MM.1S (cell line): ENCODE measurements at regions not wholly inside any gene's neighbourhood (a gene's known extent, or its start where the extent isn't known, plus 50 kb on each side); places are given as distances from the start of the nearest gene placed in this dataset.

Experiments used
- DNase-seq: peaks from one replicate; pipeline ENCODE4 v3.0.0-alpha.2; 2015
- H2AFZ ChIP-seq: fragments of 300-600 bp; sonication (generic); 2 replicates; pipeline ENCODE4 v1.6.0; 2016; ENCODE audit warnings: antibody characterized with exemption, low read length
- H3F3A ChIP-seq: fragments of 300-600 bp; sonication (generic); 2 replicates; pipeline ENCODE4 v1.6.1; 2016; ENCODE audit warnings: mild to moderate bottlenecking, antibody characterized with exemption, low read length, moderate library complexity, mixed read lengths; ENCODE audit not compliant: insufficient read depth
- H3K27ac ChIP-seq: fragments of 300-600 bp; sonication (generic); 2 replicates; pipeline ENCODE4 v1.5.1; 2016; ENCODE audit warnings: mild to moderate bottlenecking, low read length
- H3K27me3 ChIP-seq: fragments of 300-600 bp; sonication (generic); replicated peaks from 2 replicates; pipeline ENCODE4 v1.6.0; 2016; ENCODE audit warnings: low read length; ENCODE audit not compliant: insufficient read depth
- H3K36me3 ChIP-seq: fragments of 300-600 bp; sonication (generic); replicated peaks from 2 replicates; pipeline ENCODE4 v1.6.1; 2016; ENCODE audit warnings: mild to moderate bottlenecking, low read length, mixed read lengths; ENCODE audit not compliant: insufficient read depth
- H3K4me1 ChIP-seq: fragments of 300-600 bp; sonication (generic); 2 replicates; pipeline ENCODE4 v1.6.1; 2016; ENCODE audit warnings: low read length, mixed read lengths
- H3K4me2 ChIP-seq: fragments of 300-600 bp; sonication (generic); 2 replicates; pipeline ENCODE4 v1.6.0; 2016; ENCODE audit warnings: low read depth, low read length
- H3K4me3 ChIP-seq: fragments of 300-600 bp; sonication (generic); 2 replicates; pipeline ENCODE4 v1.5.1; 2016; ENCODE audit warnings: low read length, mixed read lengths
- H3K79me2 ChIP-seq: fragments of 300-600 bp; sonication (generic); 2 replicates; pipeline ENCODE4 v1.6.1; 2016; ENCODE audit warnings: mixed run types, low read length, mixed read lengths
- H3K9ac ChIP-seq: fragments of 300-600 bp; sonication (generic); 2 replicates; pipeline ENCODE4 v1.6.1; 2016; ENCODE audit warnings: low read length, mixed read lengths
- H3K9me2 ChIP-seq: fragments of 300-600 bp; sonication (generic); replicated peaks from 2 replicates; pipeline ENCODE4 v1.6.1; 2016; ENCODE audit warnings: mild to moderate bottlenecking, low read length, mixed read lengths; ENCODE audit not compliant: insufficient read depth
- H3K9me3 ChIP-seq: fragments of 300-600 bp; sonication (generic); replicated peaks from 2 replicates; pipeline ENCODE4 v1.6.1; 2016; ENCODE audit warnings: mild to moderate bottlenecking, low read length, mixed read lengths; ENCODE audit not compliant: insufficient read depth
- H4K20me1 ChIP-seq: fragments of 300-600 bp; sonication (generic); 2 replicates; pipeline ENCODE4 v1.6.1; 2016; ENCODE audit warnings: mild to moderate bottlenecking, low read length, moderate library complexity, mixed read lengths; ENCODE audit not compliant: insufficient read depth
- EZH2 ChIP-seq: fragments of 300-600 bp; sonication (generic); optimal IDR thresholded peaks from 2 replicates; pipeline ENCODE3; 2017; ENCODE audit warnings: low read depth, mild to moderate bottlenecking, antibody characterized with exemption, low read length, mixed read lengths
- EZH2phosphoT487 ChIP-seq: fragments of 300-600 bp; sonication (generic); IDR thresholded peaks from 2 replicates; pipeline ENCODE4 v1.6.1; 2018; ENCODE audit warnings: antibody characterized with exemption, low read length
- TF ChIP-seq, protein P1 (sequence below): fragments of 300-600 bp; sonication (generic); IDR thresholded peaks from 2 replicates; pipeline ENCODE4 v1.5.1; 2016; ENCODE audit warnings: antibody characterized with exemption, low read length, mixed read lengths

DNA sequence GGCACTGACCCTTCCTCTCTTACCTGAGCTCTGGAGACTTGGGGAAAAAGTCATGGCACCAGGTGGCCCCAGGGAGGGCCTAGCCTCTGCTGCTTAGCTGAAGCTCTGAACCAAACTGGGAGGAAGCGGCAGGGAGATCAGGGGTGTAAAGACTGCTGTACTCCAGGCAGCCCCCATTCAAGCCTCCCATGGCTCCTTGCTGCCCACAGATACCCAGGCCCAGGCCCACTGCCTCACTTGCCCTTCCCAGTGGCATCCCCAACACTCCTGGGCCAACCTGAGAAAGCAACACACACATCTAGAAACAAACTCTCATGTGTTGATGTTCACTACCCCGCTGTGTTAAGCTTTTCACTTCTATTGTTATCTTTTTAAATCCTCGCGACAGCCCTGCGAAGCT lies 151.6 kb downstream of the C5orf15 start:
- no peaks in the 10 kb centered on the region for H4K20me1 ChIP-seq
- no peak overlapping the region for H2AFZ ChIP-seq
- no peak overlapping the region for H3K9ac ChIP-seq
- peak; percentile 2 for DNase-seq
- TF ChIP-seq, protein P1, sequence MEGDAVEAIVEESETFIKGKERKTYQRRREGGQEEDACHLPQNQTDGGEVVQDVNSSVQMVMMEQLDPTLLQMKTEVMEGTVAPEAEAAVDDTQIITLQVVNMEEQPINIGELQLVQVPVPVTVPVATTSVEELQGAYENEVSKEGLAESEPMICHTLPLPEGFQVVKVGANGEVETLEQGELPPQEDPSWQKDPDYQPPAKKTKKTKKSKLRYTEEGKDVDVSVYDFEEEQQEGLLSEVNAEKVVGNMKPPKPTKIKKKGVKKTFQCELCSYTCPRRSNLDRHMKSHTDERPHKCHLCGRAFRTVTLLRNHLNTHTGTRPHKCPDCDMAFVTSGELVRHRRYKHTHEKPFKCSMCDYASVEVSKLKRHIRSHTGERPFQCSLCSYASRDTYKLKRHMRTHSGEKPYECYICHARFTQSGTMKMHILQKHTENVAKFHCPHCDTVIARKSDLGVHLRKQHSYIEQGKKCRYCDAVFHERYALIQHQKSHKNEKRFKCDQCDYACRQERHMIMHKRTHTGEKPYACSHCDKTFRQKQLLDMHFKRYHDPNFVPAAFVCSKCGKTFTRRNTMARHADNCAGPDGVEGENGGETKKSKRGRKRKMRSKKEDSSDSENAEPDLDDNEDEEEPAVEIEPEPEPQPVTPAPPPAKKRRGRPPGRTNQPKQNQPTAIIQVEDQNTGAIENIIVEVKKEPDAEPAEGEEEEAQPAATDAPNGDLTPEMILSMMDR: no peak
- TF ChIP-seq EZH2phosphoT487 (no peak), EZH2 (no peak)
- peaks cover 5% of the 10 kb centered on the region; the same call in 1 of the 2 replicates for H3K4me1 ChIP-seq
- H3K36me3 ChIP-seq: no peaks in the 10 kb centered on the region
- H3K4me3 ChIP-seq: no peak overlapping the region
- no peak overlapping the region for H3K4me2 ChIP-seq
- no peak overlapping the region for H3K27ac ChIP-seq
- H3K79me2 ChIP-seq: no peaks in the 10 kb centered on the region
- no peaks in the 10 kb centered on the region for H3K27me3 ChIP-seq
- no peaks in the 10 kb centered on the region for H3K9me2 ChIP-seq
- H3F3A ChIP-seq: no peaks in the 10 kb centered on the region
- no peaks in the 10 kb centered on the region for H3K9me3 ChIP-seq

- H2AFZ ChIP-seq: no peak overlapping the region
- H3K79me2 ChIP-seq: no peaks in the 10 kb centered on the region
- TF ChIP-seq, protein P1: no peak
- TF ChIP-seq EZH2phosphoT487 (no peak), EZH2 (no peak)
- H3K4me3 ChIP-seq: no peak overlapping the region
- H3K27ac ChIP-seq: no peak overlapping the region
- peak; percentile 4 for DNase-seq
- no peaks in the 10 kb centered on the region for H3K4me1 ChIP-seq
- H3F3A ChIP-seq: no peaks in the 10 kb centered on the region
- no peaks in the 10 kb centered on the region for H3K9me2 ChIP-seq
- no peaks in the 10 kb centered on the region for H3K27me3 ChIP-seq
- H3K9me3 ChIP-seq: no peaks in the 10 kb centered on the region
- no peak overlapping the region for H3K4me2 ChIP-seq
- no peaks in the 10 kb centered on the region for H3K36me3 ChIP-seq
- H3K9ac ChIP-seq: no peak overlapping the region
- H4K20me1 ChIP-seq: no peaks in the 10 kb centered on the region
Measured at GRCh38 chr5:133814152-133814551, 154.3 kb downstream of the C5orf15 start.

GRCh38 chr5:133811168-133811567 lies 157.3 kb downstream of the C5orf15 start:
- no peaks in the 10 kb centered on the region for H3K36me3 ChIP-seq
- no peak overlapping the region for H3K4me2 ChIP-seq
- TF ChIP-seq, protein P1: no peak
- TF ChIP-seq EZH2 (no peak), EZH2phosphoT487 (no peak)
- H3K9me2 ChIP-seq: no peaks in the 10 kb centered on the region
- H3K79me2 ChIP-seq: no peaks in the 10 kb centered on the region
- H3K9ac ChIP-seq: no peak overlapping the region
- H3K27me3 ChIP-seq: no peaks in the 10 kb centered on the region
- no peaks in the 10 kb centered on the region for H3F3A ChIP-seq
- H2AFZ ChIP-seq: no peak overlapping the region
- H4K20me1 ChIP-seq: no peaks in the 10 kb centered on the region
- DNase-seq: no peak
- no peaks in the 10 kb centered on the region for H3K4me1 ChIP-seq
- H3K27ac ChIP-seq: no peak overlapping the region
- H3K9me3 ChIP-seq: no peaks in the 10 kb centered on the region
- no peak overlapping the region for H3K4me3 ChIP-seq
